ENCODE measurements at regions not wholly inside any gene's neighbourhood (a gene's known extent, or its start where the extent isn't known, plus 50 kb on each side); places are given as distances from the start of the nearest gene placed in this dataset.

DNA sequence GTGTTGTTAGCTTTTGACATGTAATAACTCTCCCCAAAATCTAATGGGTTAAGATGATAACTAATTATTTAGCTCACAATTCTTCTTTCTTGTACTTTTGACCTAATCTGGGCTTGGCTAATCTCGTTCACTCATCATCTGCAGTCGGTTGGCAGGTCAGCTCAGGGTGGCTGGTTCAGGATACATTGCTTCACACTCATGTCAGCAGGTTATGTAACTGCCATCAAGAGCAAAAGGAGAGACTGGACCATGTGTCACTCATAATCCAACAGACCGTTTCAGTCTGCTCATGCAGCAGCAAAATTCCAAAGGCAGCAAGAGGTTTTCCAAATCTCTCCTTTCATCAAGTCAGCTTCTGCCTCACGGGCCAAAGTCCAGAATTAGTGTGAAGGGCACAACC, 998.4 kb upstream of the CTNND2 start:
- TF ChIP-seq, protein P1, sequence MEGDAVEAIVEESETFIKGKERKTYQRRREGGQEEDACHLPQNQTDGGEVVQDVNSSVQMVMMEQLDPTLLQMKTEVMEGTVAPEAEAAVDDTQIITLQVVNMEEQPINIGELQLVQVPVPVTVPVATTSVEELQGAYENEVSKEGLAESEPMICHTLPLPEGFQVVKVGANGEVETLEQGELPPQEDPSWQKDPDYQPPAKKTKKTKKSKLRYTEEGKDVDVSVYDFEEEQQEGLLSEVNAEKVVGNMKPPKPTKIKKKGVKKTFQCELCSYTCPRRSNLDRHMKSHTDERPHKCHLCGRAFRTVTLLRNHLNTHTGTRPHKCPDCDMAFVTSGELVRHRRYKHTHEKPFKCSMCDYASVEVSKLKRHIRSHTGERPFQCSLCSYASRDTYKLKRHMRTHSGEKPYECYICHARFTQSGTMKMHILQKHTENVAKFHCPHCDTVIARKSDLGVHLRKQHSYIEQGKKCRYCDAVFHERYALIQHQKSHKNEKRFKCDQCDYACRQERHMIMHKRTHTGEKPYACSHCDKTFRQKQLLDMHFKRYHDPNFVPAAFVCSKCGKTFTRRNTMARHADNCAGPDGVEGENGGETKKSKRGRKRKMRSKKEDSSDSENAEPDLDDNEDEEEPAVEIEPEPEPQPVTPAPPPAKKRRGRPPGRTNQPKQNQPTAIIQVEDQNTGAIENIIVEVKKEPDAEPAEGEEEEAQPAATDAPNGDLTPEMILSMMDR (tag by site-specific recombination; IDR thresholded peaks at IDR 0.05): no peak
- no peak for TF ChIP-seq ZNF830 (tag by site-specific recombination; IDR thresholded peaks at IDR 0.05; ENCODE audit: low read depth)
- TF ChIP-seq, protein P2, sequence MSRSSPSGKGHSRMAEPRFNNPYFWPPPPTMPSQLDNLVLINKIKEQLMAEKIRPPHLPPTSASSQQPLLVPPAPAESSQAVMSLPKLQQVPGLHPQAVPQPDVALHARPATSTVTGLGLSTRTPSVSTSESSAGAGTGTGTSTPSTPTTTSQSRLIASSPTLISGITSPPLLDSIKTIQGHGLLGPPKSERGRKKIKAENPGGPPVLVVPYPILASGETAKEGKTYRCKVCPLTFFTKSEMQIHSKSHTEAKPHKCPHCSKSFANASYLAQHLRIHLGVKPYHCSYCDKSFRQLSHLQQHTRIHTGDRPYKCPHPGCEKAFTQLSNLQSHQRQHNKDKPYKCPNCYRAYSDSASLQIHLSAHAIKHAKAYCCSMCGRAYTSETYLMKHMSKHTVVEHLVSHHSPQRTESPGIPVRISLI (tag by site-specific recombination; IDR thresholded peaks at IDR 0.05): no peak
- no peak for TF ChIP-seq SP2 (tag by site-specific recombination; IDR thresholded peaks at IDR 0.05)
- no peak for TF ChIP-seq ZNF341 (tag by site-specific recombination; IDR thresholded peaks at IDR 0.05; ENCODE audit: low read depth)
- no peak for TF ChIP-seq ZNF121 (tag by site-specific recombination; IDR thresholded peaks at IDR 0.05)
- TF ChIP-seq, protein P3, sequence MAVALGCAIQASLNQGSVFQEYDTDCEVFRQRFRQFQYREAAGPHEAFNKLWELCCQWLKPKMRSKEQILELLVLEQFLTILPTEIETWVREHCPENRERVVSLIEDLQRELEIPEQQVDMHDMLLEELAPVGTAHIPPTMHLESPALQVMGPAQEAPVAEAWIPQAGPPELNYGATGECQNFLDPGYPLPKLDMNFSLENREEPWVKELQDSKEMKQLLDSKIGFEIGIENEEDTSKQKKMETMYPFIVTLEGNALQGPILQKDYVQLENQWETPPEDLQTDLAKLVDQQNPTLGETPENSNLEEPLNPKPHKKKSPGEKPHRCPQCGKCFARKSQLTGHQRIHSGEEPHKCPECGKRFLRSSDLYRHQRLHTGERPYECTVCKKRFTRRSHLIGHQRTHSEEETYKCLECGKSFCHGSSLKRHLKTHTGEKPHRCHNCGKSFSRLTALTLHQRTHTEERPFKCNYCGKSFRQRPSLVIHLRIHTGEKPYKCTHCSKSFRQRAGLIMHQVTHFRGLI (tag by site-specific recombination; IDR thresholded peaks at IDR 0.05): no peak
- no peak for TF ChIP-seq HOXD13 (CRISPR knock-in tag; IDR thresholded peaks at IDR 0.05; ENCODE audit: borderline replicate concordance)
- TF ChIP-seq ZNF292 (tag by site-specific recombination; IDR thresholded peaks at IDR 0.05; ENCODE audit: borderline replicate concordance, low read depth): no peak
- no peak for TF ChIP-seq YY1 (tag by site-specific recombination; IDR thresholded peaks at IDR 0.05)
- no peak for TF ChIP-seq SCRT1 (tag by site-specific recombination; IDR thresholded peaks at IDR 0.05; ENCODE audit: borderline replicate concordance)
- TF ChIP-seq ZNF350 (tag by site-specific recombination; IDR thresholded peaks at IDR 0.05): no peak
